SK-N-SH treated with all-trans-retinoic acid at 6 μM for 48 hours (cell line): ENCODE measurements at regions not wholly inside any gene's neighbourhood (a gene's known extent, or its start where the extent isn't known, plus 50 kb on each side); places are given as distances from the start of the nearest gene placed in this dataset.
"Not testable (repeated sequence)": the region's sequence is repeated elsewhere in the genome, so short reads cannot be mapped to it uniquely, and the experiment has no call there.

Experiments used
- ATAC-seq: fragments of 200-7000 bp; cut with Tn5 transposase; 3 replicates; pipeline ENCODE4 v1.9.1; 2020; ENCODE audit warnings: mild to moderate bottlenecking, moderate library complexity
- ARNTL ChIP-seq: fragments of 450-650 bp; formaldehyde crosslinking; IDR thresholded peaks from 2 replicates; pipeline ENCODE4 v1.5.0; 2020; ENCODE audit warnings: low read depth, mild to moderate bottlenecking, moderate library complexity, borderline replicate concordance
- BACH2 ChIP-seq: fragments of 250-450 bp; sonication (Bioruptor Pico); IDR thresholded peaks from 2 replicates; pipeline ENCODE4 v1.9.0; 2021; ENCODE audit warnings: mild to moderate bottlenecking, borderline replicate concordance
- CSDC2 ChIP-seq: fragments of 250-450 bp; sonication (Bioruptor Pico); IDR thresholded peaks from 2 replicates; pipeline ENCODE4 v1.5.0; 2020; ENCODE audit warnings: mild to moderate bottlenecking, moderate library complexity
- CSRNP3 ChIP-seq: fragments of 250-450 bp; sonication (Bioruptor Pico); IDR thresholded peaks from 2 replicates; pipeline ENCODE4 v1.5.1; 2021; ENCODE audit warnings: mild to moderate bottlenecking, moderate library complexity
- ESRRG ChIP-seq: fragments of 250-450 bp; sonication (Bioruptor Pico); IDR thresholded peaks from 2 replicates; pipeline ENCODE4 v1.6.1; 2021; ENCODE audit warnings: mild to moderate bottlenecking
- GLIS3 ChIP-seq: fragments of 250-450 bp; sonication (Bioruptor Pico); IDR thresholded peaks from 2 replicates; pipeline ENCODE4 v1.5.0; 2020; ENCODE audit warnings: mild to moderate bottlenecking, moderate library complexity
- ISL1 ChIP-seq: fragments of 250-450 bp; sonication (Bioruptor Pico); IDR thresholded peaks from 2 replicates; pipeline ENCODE4 v2.1.2; 2022; ENCODE audit warnings: mild to moderate bottlenecking, moderate library complexity
- OSR1 ChIP-seq: fragments of 250-450 bp; sonication (Bioruptor Pico); IDR thresholded peaks from 2 replicates; pipeline ENCODE4 v1.8.0; 2022; ENCODE audit warnings: moderate library complexity, mild to moderate bottlenecking, inconsistent platforms
- PATZ1 ChIP-seq: fragments of 250-450 bp; sonication (Bioruptor Pico); IDR thresholded peaks from 2 replicates; pipeline ENCODE4 v1.8.0; 2020; ENCODE audit warnings: mild to moderate bottlenecking, moderate library complexity, borderline replicate concordance
- POU6F1 ChIP-seq: fragments of 250-450 bp; sonication (Bioruptor Pico); IDR thresholded peaks from 2 replicates; pipeline ENCODE4 v1.8.0; 2021; ENCODE audit warnings: low read depth, mild to moderate bottlenecking, moderate library complexity, borderline replicate concordance
- PPARA ChIP-seq: fragments of 250-450 bp; sonication (Bioruptor Pico); IDR thresholded peaks from 2 replicates; pipeline ENCODE4 v1.5.0; 2020; ENCODE audit warnings: mild to moderate bottlenecking, borderline replicate concordance
- SNAI2 ChIP-seq: fragments of 250-450 bp; sonication (Bioruptor Pico); IDR thresholded peaks from 2 replicates; pipeline ENCODE4 v1.5.0; 2020; ENCODE audit warnings: mild to moderate bottlenecking, moderate library complexity
- TCF4 ChIP-seq: fragments of 250-450 bp; sonication (Bioruptor Pico); IDR thresholded peaks from 2 replicates; pipeline ENCODE4 v1.8.0; 2021; ENCODE audit warnings: mild to moderate bottlenecking, moderate library complexity, borderline replicate concordance
- TSHZ2 ChIP-seq: fragments of 250-450 bp; sonication (Bioruptor Pico); IDR thresholded peaks from 2 replicates; pipeline ENCODE4 v1.5.0; 2020; ENCODE audit warnings: mild to moderate bottlenecking, moderate library complexity
- ZC3H10 ChIP-seq: fragments of 250-450 bp; sonication (Bioruptor Pico); IDR thresholded peaks from 2 replicates; pipeline ENCODE4 v1.5.1; 2021; ENCODE audit warnings: mild to moderate bottlenecking, moderate library complexity
- ZFP3 ChIP-seq: fragments of 250-450 bp; sonication (Bioruptor Pico); IDR thresholded peaks from 2 replicates; pipeline ENCODE4 v1.5.0; 2020; ENCODE audit warnings: mild to moderate bottlenecking, moderate library complexity
- ZNF565 ChIP-seq: fragments of 450-650 bp; formaldehyde crosslinking; conservative IDR thresholded peaks from 2 replicates; pipeline ENCODE4 v1.5.0; 2020; ENCODE audit warnings: low read depth, mild to moderate bottlenecking, moderate library complexity
- ZNF70 ChIP-seq: fragments of 450-650 bp; formaldehyde crosslinking; IDR thresholded peaks from 2 replicates; pipeline ENCODE4 v1.5.0; 2020; ENCODE audit warnings: mild to moderate bottlenecking, moderate library complexity
- ZNF8 ChIP-seq: fragments of 450-650 bp; formaldehyde crosslinking; IDR thresholded peaks from 2 replicates; pipeline ENCODE4 v1.5.0; 2020; ENCODE audit warnings: mild to moderate bottlenecking, moderate library complexity
- TF ChIP-seq, protein P1 (sequence below): fragments of 250-450 bp; sonication (Bioruptor Pico); IDR thresholded peaks from 2 replicates; pipeline ENCODE4 v1.5.1; 2020; ENCODE audit warnings: low read depth, mild to moderate bottlenecking, moderate library complexity

GRCh38 chr1:105087506-105087905, 1337.8 kb downstream of the AMY1C start:
- no peak for TF ChIP-seq BACH2 (CRISPR knock-in tag)
- TF ChIP-seq OSR1 (CRISPR knock-in tag), result no peak
- no peak for TF ChIP-seq CSRNP3 (CRISPR knock-in tag)
- TF ChIP-seq ARNTL (CRISPR knock-in tag), result no peak
- TF ChIP-seq ZNF565 (CRISPR knock-in tag), result no peak
- TF ChIP-seq ESRRG, result no peak
- TF ChIP-seq PATZ1 (CRISPR knock-in tag), result no peak
- no peak for TF ChIP-seq GLIS3 (CRISPR knock-in tag)
- no peak for TF ChIP-seq POU6F1 (CRISPR knock-in tag)
- no peak for TF ChIP-seq ZNF70 (CRISPR knock-in tag)
- ATAC-seq, result no peak

- no peak for TF ChIP-seq ESRRG
- no peak for TF ChIP-seq ISL1
- ATAC-seq, result no peak
Observed at GRCh38 chr1:105088166-105088565, 1338.5 kb downstream of the AMY1C start.

DNA sequence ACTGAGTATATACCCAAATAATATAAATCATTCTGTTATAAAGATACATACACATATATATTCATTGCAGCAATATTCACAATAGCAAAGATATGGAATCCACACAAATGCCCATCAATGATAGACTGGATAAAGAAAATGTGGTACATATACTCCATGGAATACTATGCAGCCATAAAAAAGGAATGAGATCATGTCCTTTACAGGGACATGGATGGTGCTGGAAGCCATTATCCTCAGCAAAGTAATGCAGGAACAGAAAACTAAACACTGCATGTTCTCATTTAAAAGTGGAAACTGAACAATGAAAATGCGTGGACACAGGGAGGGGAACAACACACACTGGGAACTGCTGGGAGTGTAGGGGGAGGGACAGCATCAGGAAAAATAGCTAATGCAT, 1344.2 kb downstream of the AMY1C start:
- ATAC-seq, result not testable (repeated sequence)

- TF ChIP-seq BACH2 (CRISPR knock-in tag) (no peak), CSDC2 (CRISPR knock-in tag) (no peak), ZFP3 (no peak), PPARA (CRISPR knock-in tag) (no peak), ARNTL (CRISPR knock-in tag) (no peak), TSHZ2 (no peak)
- TF ChIP-seq, protein P1, sequence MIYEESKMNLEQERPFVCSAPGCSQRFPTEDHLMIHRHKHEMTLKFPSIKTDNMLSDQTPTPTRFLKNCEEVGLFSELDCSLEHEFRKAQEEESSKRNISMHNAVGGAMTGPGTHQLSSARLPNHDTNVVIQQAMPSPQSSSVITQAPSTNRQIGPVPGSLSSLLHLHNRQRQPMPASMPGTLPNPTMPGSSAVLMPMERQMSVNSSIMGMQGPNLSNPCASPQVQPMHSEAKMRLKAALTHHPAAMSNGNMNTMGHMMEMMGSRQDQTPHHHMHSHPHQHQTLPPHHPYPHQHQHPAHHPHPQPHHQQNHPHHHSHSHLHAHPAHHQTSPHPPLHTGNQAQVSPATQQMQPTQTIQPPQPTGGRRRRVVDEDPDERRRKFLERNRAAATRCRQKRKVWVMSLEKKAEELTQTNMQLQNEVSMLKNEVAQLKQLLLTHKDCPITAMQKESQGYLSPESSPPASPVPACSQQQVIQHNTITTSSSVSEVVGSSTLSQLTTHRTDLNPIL (CRISPR knock-in tag), result no peak
Observed at GRCh38 chr1:105100102-105100501, 1350.4 kb downstream of the AMY1C start.

DNA sequence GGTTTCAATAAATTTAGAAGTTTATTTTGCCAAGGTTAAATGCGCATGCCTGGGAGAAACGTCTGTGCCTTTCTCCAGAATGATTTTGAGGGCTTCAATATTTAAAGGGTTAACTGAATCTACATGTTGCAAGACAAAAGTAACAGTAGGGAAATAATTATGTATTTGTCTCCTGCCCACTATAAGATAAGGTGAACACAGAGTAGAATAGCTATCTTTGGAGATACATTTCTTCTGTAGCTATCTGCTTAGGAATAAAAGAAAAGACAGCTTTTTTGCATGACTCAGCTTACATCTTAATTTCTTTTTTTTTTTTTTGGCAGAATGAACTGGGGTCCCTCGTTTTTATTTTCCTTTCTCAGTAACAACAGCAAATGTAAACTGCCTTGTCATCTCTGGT, 1351.6 kb downstream of the AMY1C start:
- ATAC-seq, result no peak
- no peak for TF ChIP-seq POU6F1 (CRISPR knock-in tag)
- no peak for TF ChIP-seq TCF4
- TF ChIP-seq TSHZ2, result no peak
- no peak for TF ChIP-seq SNAI2 (CRISPR knock-in tag)
- TF ChIP-seq GLIS3 (CRISPR knock-in tag), result no peak
- no peak for TF ChIP-seq ZC3H10 (CRISPR knock-in tag)
- TF ChIP-seq CSDC2 (CRISPR knock-in tag), result no peak
- TF ChIP-seq, protein P1 (CRISPR knock-in tag), result no peak
- no peak for TF ChIP-seq ZNF70 (CRISPR knock-in tag)
- TF ChIP-seq ZNF8 (CRISPR knock-in tag), result no peak

More at GRCh38 chr1:105100102-105100501, 1350.4 kb downstream of the AMY1C start:
- ATAC-seq, result no peak
